ENCODE measurements at regions not wholly inside any gene's neighbourhood (a gene's known extent, or its start where the extent isn't known, plus 50 kb on each side); places are given as distances from the start of the nearest gene placed in this dataset.

DNA sequence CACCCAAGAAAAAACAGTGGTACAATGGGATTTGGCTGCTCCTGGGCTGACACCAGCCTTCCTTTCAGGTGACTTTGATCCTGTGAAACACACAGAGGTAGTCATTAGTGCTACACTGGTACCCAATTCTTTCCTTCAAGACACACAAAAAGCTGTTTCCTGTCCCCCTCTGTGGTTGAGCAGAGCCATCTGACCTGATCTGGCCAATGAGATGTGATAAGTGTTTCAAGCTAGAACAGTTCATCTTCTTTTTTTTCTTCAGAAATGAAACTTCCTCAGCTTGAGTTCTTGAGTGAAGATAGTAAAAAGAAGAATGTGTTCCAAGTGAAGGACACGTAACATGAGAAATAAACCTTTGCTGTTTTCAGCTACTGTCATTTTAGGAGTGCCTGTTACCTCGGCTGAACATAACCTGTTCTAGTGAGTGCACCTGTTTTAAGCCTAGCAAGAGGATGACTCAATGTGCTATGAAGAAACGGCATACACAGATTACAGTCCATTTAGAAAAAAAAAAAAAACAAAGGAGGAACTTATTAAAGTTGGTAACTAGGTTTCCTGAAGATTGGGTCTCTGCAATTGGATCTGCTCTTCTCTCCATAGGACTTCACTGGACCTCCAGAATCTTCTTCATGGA is 287.8 kb downstream of the GAS1 start:
- DNase-seq (ENCODE audit: low read depth): peak; percentile 51

DNA sequence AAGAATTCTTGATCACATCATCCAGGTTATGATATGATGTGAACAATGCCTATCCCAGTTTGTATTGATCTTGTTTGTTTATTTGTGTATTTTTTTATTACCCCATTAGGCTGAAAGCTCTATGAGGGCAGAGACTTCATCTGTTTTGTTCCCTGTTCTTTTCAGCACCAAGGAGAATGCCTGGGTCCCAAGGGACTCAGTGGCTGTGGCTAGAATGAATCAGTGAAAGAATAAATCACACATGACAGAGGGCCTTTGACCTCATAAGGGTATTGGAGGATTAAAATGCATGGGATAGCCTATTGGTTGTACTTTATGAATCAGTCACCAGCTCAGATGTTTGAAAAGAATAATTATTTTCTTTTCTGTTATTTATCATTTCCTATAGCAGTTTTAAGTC is 292.2 kb downstream of the GAS1 start:
- DNase-seq (ENCODE audit: low read depth): no peak

DNA sequence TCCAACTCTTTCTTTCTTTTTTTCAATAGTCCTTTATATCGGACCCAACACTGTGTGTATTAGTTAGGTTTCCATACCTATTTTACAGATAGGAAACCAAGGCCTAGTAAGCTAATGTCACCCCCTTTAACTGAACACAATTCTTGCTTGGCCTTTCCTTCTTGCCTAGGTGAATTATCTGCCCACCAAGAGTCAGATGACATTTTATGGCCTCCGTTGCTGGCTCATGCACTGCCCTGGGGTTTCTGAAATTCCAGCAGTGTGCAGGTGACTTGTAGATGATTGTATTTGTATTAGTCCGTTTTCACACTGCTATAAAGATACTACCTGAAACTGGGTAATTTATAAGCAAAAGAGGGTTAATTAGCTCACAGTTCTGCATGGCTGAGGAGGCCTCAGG is 293.8 kb downstream of the GAS1 start:
- no peak for DNase-seq (ENCODE audit: low read depth)

DNA sequence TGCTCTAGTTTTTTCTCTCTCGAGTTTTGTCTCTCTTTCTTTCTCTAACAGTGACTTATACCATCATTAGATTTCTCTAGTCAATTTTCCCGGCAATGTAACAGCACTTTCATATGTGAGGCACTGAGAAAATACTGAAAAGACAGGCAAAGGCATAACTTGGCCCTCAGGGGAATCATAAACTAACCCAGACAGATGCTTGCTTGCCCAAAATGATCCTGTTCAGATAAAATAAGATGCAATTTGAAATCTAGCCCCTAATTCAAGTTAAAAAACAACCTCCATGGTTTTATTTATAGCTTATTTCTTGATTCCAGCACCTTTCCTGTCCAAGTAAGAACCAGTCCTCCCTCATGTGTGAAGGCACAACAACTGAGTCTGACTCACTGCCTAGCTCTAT is 294.6 kb downstream of the GAS1 start:
- no peak for DNase-seq (ENCODE audit: low read depth)

DNA sequence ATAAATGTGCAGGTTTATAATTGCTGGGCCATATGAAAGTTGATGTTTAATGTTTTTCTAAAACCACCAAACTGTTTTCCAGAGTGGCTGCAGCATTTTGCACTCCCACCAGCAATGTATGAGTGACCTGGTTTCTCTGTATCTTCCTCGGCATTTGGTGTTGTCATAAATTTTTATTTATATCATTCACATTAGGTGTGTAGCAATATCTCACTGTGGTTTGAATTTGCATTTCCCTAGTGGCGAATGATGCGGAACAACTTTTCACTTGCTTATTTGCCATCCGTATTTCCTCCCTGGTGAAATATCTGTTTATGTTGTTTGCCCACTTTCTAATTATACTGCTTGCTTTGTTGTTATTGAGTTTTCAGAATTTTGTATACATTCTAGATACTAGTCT is 295.7 kb upstream of the TUT7 start:
- DNase-seq (ENCODE audit: low read depth): no peak

DNA sequence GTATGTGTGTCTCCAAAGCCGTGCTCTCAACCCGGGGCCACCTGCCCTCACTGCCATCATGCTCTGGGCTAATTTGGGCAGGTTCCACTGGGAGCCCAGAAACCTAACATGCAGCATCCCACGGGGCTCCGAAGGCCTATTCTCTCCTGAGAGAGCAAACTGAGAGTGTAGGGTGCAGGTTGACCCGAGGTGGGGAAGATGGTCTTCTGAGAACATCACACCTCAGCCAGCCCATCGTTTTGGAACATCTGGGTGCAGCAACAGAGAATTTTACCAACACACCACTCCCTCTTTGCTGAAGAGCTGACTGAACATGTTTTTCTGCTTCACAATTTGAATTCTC is 294.6 kb upstream of the TUT7 start:
- no peak for DNase-seq (ENCODE audit: low read depth)

DNA sequence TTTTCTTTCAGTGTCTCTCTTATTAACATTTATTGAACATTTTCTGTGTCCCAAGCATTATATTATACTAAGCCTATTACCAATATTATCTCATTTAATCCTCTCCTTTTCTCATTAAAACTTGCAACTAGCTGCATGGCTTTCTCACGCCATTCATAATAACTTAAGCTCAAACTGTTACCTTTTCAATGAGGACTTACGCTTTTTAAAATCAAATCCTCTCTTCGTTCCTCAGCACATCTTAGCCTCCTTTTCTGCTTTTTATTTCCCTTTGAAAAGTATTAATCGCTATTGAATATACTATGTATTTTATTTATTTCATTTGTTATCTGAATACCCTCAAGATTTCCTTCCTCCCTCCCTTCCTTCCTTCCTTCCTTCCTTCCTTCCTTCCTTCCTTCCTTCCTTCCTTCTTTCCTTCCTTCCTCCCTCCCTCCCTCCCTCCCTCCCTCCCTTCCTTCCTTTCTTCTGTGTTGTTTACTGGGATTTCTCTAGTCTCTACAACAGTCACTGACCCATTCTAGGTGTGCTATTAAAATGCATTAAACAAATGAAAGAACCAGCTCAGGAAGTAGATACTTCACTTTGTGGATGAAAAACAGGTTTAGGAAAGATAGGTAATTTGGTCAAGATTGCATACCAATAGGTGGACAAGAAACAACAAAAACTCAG is 294.1 kb upstream of the TUT7 start:
- DNase-seq (ENCODE audit: low read depth): no peak

DNA sequence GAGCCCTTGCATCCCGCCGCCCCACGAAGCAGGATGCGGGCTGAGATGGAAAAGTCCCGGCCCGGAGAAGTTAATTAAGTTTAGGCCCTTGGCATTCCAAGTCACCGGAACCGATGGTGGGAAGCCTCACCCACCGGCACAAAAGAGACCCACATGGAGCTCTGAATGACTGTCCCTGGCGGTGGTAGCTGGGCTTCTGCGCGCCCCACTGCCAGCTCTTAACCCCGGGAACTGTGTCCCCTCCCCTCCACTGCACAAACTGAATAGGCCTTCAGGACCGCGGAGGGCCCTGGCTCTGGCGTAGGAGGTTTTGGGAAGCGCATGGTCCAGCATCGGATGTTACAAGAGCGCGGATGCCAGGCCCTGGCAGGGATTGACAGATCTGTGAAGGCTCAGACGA is 291.1 kb upstream of the TUT7 start:
- DNase-seq (ENCODE audit: low read depth): no peak

DNA sequence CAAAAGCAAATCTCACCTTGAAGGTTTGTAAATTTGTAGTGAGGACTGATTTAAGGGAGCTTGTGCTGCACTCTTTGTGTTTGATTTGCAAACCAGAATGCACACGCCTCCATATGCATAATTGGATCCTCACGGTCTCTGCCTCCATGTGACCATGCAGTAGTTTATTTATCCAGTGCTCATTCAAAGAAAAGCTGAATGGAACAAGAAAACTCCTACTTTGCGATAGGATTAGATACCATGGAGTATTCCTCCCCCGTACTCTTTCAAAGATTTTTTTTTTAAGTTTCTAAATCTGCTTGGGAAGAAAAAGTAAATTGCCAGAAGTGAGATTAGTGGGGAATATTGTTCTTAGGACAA is 290.4 kb upstream of the TUT7 start:
- DNase-seq (ENCODE audit: low read depth): no peak

DNA sequence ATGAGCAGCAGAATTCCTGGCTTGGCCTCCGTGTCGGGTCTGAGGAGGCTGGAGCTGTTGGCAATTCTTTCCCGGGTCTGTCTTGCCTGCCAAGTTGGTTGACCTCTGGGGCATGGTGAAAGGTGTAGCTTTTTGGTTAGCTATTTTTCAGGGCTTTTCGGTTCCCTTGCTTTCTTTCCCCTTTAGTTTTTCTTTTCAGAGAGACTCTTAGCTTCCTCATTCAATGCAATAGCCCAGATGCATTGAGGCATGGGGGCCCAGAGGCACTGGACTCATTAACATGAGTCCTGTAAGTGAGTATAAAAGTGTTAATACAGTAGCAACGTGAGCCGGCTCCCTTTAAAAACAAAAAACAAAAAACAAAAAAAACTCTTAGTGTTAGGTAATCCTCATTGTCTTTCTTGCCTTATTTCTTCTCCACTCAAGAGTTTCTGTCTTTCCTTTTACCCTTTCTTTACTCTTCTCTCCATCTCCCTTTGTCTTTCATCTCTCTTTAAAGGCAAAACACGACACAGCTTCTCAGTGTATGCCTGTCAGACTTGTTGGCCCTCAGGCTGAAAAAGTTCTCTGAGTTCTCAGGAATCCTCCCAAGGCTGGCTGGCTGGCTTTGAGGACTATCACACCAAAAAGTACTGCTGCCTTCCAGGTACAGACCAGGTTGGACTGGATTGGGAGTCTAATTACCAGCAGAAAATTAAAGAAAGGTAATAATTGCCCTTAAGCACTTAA is 289.9 kb upstream of the TUT7 start:
- no peak for DNase-seq (ENCODE audit: low read depth)

DNA sequence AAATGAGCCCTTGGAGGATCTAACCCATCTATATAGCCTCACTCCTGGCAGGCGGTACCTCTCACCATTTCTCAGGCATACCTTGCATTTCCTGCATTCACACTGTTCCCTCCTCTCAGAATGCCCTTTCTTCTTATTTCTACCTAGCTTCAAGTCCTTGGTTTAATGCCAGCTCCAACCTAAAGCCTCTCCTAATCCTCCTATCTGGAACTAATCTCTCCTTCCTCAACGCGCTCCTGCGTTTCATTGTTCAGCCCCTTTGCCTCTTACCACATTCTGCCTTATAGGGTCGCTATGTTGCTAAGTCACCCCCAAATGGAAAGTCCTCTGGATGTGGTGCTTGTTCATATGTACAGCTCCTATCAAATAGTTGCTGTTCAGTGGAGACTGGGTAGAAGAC is 288.5 kb upstream of the TUT7 start:
- DNase-seq (ENCODE audit: low read depth): no peak

DNA sequence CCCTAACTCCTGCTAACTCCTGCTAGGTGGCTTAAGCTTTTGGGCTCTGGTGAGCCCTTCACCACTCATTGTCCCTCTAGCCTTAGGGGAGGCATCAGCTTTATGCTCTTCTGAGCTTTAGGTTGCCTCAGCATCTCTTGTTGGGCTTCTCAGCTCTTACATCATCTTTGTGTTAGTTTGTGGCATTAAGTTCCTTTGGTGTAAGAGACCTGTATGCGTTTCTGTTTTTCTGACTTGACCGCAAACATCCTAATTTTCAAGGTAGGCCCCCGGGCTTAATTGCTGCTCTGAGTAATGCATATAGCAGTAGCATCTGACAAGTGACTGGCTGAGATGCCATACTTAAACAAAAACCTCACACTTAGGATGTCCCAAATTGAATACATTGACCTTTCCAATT is 287.8 kb upstream of the TUT7 start:
- no peak for DNase-seq (ENCODE audit: low read depth)

DNA sequence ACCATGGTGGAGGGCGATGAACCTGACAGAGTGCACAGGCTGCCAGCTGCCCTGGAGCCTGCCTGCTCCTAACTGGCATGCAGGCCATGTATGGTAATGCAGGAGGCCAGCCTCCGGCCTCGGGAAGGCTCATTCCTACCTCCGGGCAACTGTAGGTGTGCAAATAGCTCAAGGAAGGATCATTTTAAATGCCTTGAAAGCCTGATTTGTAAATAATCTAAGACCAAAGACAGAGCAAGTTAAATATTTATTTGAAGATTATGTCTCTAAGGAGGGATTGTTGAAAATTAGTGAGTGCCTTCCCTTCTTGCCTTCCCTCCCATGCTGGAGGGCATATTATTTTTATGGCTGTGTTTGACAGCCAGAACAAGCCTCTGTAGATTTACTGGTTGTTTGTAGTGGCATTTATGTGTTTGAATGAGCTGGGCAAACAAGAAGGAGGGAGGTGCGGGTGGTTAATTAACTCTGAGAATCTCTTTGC is 285.7 kb upstream of the TUT7 start:
- DNase-seq (ENCODE audit: low read depth): no peak

DNA sequence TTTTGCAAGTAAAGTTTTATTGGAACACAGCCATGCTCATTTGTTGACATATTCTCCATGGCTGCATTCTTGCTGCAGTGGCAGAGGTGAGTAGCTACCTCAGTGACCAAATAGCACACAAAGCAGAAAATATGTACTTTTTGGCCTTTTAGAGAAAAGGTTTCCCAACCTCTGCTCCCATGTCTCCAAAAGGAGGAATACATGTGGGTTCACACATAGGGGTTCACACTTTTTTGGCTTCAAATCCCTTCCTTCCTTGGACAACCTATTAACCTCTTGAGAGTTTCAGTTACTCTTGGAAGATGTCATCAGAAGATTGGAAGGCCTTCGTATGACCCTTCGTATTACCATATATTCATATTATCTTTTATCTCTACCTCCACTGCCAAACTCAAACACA is 285.1 kb upstream of the TUT7 start:
- no peak for DNase-seq (ENCODE audit: low read depth)

DNA sequence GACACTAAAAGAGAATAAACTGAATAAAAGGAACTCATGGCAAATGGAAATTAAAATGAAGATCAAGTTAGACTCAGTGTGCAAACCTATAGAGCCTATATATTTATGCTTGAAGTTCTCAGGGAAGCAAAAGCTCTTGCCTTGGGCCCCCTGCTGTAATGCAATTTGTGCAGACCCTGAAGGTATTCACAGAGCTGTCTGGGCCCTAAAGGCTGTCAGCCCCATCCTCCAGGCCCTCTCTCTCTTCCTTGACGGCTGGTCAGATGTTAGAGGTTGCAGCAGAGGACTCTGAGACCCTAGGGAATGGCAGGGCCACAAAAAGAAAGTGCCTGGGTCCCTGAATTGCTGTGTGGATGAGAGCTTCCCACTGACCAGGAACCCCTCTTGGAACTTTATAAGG is 283.9 kb upstream of the TUT7 start:
- DNase-seq (ENCODE audit: low read depth): no peak

DNA sequence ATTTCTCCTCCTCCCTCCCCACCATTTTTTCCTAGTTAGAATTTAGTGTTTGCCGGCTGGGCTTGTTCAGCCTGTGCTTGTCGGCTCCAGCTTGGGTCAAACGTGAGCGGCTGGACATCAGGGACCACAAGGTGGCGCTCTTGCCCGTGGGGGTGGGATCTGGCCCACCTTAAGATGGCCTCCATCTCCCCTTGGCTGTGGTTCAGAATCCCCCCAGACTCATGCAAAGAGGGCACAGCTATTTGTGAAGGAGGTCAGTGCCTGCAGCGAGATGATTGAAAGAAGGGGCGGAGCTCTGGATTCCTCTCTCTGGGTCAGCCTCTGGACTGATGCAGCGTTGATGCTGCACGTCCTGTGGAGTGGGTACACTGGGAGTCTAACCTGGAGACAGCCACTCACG is 283.3 kb upstream of the TUT7 start:
- DNase-seq (ENCODE audit: low read depth): peak; percentile 40

DNA sequence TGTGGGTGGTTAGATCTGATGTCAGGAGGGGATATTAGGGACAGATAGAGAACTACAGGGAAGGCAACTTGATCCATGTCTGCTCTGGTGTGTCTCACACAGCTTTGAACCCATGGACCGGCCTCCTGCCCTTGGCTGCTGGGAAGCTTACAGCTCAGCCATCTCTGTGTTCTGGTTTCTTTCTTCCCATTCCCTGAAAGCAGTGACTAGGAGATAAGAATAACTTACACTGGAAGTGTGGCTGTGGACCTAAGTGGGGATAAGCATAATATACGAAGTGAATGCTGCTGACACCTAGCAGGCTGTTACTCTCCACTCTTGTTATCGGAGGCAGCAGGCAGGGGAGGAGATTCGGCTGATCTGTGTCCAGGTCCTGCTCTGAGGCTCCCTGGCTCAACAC is 282.3 kb upstream of the TUT7 start:
- peak; percentile 61 for DNase-seq (ENCODE audit: low read depth)

DNA sequence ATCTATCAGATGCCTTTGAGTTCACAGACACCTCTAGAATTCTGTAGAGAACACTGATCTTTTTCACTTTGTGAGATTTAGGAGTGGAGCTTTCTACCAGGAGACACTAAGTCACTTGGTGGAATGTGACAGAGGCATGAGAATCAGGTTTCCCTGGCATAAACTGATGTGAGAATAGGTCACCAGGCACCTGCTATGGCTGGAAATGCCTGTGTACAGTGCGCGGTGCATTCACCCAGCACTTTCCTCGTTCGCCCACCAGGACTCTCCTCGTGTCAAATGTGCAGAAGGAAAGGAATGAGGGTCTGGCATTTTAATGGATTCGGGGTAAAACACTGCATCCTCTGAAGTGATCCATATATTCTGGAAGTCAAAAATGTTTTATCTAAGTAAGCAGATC is 281.8 kb upstream of the TUT7 start:
- no peak for DNase-seq (ENCODE audit: low read depth)

DNA sequence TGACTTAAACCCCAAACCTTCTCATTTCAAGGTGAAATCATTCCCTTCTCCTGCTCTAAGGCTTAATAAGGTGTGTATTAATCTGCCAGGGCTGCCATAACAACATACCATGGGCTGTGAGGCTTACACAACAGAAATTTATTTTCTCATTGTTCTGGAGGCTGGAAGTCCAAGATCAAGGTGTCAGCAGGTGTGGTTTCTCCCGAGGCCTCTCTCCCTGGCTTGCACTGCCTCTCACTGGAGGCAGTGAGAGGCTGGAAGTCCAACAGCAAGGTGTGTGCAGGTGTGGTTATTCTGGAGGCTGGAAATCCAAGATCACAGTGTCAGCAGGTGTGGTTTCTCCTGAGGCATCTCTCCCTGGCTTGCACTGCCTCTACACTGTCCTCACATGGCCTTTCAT is 280.3 kb upstream of the TUT7 start:
- DNase-seq (ENCODE audit: low read depth): no peak

DNA sequence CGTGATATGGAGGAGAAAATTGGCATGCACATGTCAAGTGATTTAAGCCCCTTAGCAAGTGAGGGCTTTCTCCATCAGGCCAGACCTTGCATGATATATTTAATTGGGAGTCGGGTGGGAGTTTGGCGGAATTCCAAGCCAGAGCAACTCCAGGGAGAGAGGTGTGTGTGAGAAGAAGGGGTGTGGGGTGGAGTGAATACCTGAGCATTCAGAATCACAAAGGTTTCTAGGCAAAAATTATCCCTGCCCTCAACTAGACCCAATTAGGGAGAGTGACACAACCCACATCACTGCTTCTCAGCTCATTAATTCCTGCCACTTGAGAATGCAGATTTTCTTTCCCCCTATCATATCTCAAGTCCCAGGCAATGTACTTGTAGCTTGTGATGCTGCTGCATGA is 279.7 kb upstream of the TUT7 start:
- DNase-seq (ENCODE audit: low read depth): no peak

DNA sequence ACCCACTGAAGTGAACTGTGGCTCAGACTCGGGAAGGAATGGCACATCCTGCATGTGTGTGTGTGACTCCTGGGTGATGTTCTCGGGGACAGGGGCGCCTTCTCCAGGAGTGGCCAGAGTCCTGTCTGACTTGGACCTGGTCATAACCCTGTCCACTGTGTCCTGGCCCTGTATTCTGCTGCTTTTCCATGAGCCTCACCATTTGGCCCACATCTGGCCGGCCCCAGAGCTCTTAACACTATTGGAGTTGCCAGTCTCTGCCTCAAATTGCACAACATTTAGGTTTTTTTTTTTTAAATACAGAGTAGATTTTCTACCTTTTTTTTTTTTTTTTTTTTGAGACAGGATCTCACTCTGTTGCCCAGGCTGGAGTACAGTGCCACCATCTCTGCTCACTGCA is 278.3 kb upstream of the TUT7 start:
- DNase-seq (ENCODE audit: low read depth): no peak

DNA sequence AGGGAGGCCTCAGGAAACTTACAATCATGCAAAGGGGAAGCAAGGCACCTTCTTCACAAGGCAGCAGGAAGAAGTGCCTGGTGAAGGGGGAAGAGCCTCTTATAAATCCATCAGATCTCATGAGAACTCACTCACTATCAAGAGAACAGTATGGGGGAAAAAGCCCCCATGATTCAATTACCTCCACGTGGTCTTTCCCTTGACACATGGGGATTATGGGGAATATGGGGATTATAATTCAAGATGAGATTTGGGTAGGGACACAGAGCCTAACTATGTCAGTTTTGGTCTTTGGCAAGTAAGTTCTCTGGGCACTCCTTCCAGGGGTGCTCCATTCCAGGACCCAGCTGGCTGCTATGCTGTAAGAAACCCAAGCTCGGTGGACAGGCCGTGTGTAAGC is 275.3 kb upstream of the TUT7 start:
- DNase-seq (ENCODE audit: low read depth): no peak

DNA sequence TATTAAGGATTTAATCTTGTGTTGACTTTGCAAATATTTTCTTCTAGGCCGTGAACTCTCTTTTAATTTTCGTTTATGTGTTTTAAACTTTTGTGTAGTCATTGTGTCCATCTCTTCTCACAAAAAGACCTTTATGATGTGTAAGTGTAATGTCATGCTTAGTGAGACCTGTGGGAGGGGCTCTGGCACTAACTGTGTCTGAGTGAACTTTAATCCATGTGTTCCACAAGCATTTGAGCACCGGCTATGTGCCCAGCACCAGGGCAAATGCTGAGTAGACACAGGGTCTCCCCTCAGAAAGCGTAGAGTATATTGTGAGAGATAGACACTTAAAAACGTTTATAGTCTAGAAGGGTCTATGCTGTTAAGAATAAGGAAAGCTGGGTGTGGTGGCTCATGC is 272.6 kb upstream of the TUT7 start:
- no peak for DNase-seq (ENCODE audit: low read depth)

DNA sequence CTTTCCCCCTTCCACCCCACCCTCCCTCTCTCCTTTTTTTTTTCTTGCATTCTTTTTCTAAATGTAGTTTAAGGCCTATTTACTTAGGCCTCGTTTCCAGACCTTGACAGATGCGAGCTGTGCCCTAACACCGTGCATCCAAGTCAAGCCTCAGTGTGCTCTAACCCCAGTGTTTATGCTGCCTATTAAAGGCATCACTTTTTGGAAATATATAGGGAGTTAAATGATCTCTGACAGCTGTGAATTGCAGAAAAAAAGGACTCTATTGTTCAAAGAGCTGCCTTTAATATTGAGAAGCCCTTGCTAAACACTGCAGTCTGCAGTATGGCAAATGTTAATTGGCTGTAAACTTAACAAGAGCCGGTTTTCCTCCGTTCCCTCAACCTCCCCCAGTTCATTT is 270.4 kb upstream of the TUT7 start:
- no peak for DNase-seq (ENCODE audit: low read depth)

Data from amniotic epithelial cell (primary cell).